ENCODE measurements at regions not wholly inside any gene's neighbourhood (a gene's known extent, or its start where the extent isn't known, plus 50 kb on each side); places are given as distances from the start of the nearest gene placed in this dataset.

GRCh38 chr4:54542540-54543041, 115.2 kb upstream of the KIT start:
- H3K4me1 ChIP-seq (ENCODE audit: control insufficient read depth, insufficient read depth, low read length): peaks cover 24% of the 10 kb centered on the region
- BruUV-seq (replicated peaks): no TSS peak
- peak overlapping the region; percentile 14; the same call in 1 of the 2 replicates for H3K18ac ChIP-seq (ENCODE audit: low read depth, low read length)
- peak overlapping the region; percentile 79; the same call in 1 of the 3 replicates for H2BK15ac ChIP-seq (ENCODE audit: low read depth, low read length)
- dilution Hi-C loops (cut with HindIII; ENCODE audit: low sequenced_read_pairs, unreplicated experiment): no loop called here
- TF ChIP-seq ELK1 (IDR thresholded peaks at IDR 0.05; ENCODE audit: borderline replicate concordance, low read depth, low read length) (no peak), CTCF (conservative IDR thresholded peaks at IDR 0.05; ENCODE audit: low read depth, low read length) (no peak), RFX5 (IDR thresholded peaks at IDR 0.05; ENCODE audit: low read depth, low read length) (no peak), CEBPB (IDR thresholded peaks at IDR 0.05; ENCODE audit: low read depth, low read length) (no peak), CHD1 (IDR thresholded peaks at IDR 0.05; ENCODE audit: low read depth, low read length) (no peak), MAZ (IDR thresholded peaks at IDR 0.05; ENCODE audit: borderline replicate concordance, low read depth, low read length) (no peak), SMC3 (IDR thresholded peaks at IDR 0.05; ENCODE audit: low read depth, low read length) (no peak), RCOR1 (IDR thresholded peaks at IDR 0.05; ENCODE audit: insufficient replicate concordance, low read length) (no peak), RAD21 (IDR thresholded peaks at IDR 0.05; ENCODE audit: low read length) (no peak), USF2 (IDR thresholded peaks at IDR 0.05; ENCODE audit: low read depth, low read length) (no peak), NFE2L2 (IDR thresholded peaks at IDR 0.05; ENCODE audit: low read depth, low read length) (no peak), MAFK (IDR thresholded peaks at IDR 0.05; ENCODE audit: low read depth, low read length) (no peak), FOS (IDR thresholded peaks at IDR 0.05; ENCODE audit: low read depth, low read length) (no peak), POLR2A (IDR thresholded peaks at IDR 0.05; ENCODE audit: low read depth, low read length) (no peak), BHLHE40 (IDR thresholded peaks at IDR 0.05; ENCODE audit: low read depth, low read length) (no peak), MXI1 (IDR thresholded peaks at IDR 0.05; ENCODE audit: borderline replicate concordance, low read depth, low read length) (no peak)
- H3K23ac ChIP-seq (ENCODE audit: low read depth, low read length): peak overlapping the region; percentile 82; the same call in 1 of the 2 replicates
- WGBS, 2 experiments (ENCODE audit: extremely low coverage in 2 of 2, insufficient read length in 1 of 2): no CpG with 5 or more reads among the region's 6 CpGs
- H3K56ac ChIP-seq (ENCODE audit: extremely low read depth, insufficient read depth, low read length): peak overlapping the region; percentile 65; the same call in 1 of the 2 replicates
- peak overlapping the region; percentile 70 for H3K14ac ChIP-seq (replicated peaks; ENCODE audit: low read depth, low read length)
- peak overlapping the region; percentile 91 for H2BK120ac ChIP-seq (ENCODE audit: low read depth, low read length)
- no peaks in the 10 kb centered on the region for H4K20me1 ChIP-seq (ENCODE audit: insufficient read depth, low read length)
- H2BK5ac ChIP-seq (ENCODE audit: low read depth, low read length, poor library complexity, severe bottlenecking): peak overlapping the region; percentile 74
- no peak overlapping the region for H2AK9ac ChIP-seq (replicated peaks; ENCODE audit: low read depth, low read length, poor library complexity)
- DNase-seq: peak; percentile 16
- H3K9ac ChIP-seq (ENCODE audit: low read depth, low read length): no peak overlapping the region
- no peaks in the 10 kb centered on the region for H3K36me3 ChIP-seq (ENCODE audit: control insufficient read depth, insufficient read depth, low read length)
- peak overlapping the region; percentile 81 for H4K91ac ChIP-seq (ENCODE audit: insufficient read depth, low read depth, low read length)
- intact Hi-C loops (cut with micrococcal nuclease): loop anchor here (2.0 kb wide), 1 partner anchor 116 kb away; no protein-coding TSS in a partner anchor
- H3K4ac ChIP-seq (ENCODE audit: low read depth, low read length): peak overlapping the region; percentile 85
- H3K27me3 ChIP-seq (ENCODE audit: control insufficient read depth, insufficient read depth, low read length): no peaks in the 10 kb centered on the region
- peak overlapping the region; percentile 26 for H2AFZ ChIP-seq (replicated peaks; ENCODE audit: low read length, poor library complexity)
- H3K4me3 ChIP-seq (ENCODE audit: insufficient read depth, low read depth, low read length): no peak overlapping the region
- H2AK5ac ChIP-seq (ENCODE audit: low read depth, low read length): peak overlapping the region; percentile 73; the same call in 1 of the 2 replicates
- H3K27ac ChIP-seq (ENCODE audit: insufficient read depth, low read length): 0 out of 2 replicates have a peak overlapping the region, but pooled peaks have one; percentile 18
- H3K9me3 ChIP-seq (ENCODE audit: control insufficient read depth, insufficient read depth, low read length): no peaks in the 10 kb centered on the region
- H4K5ac ChIP-seq (ENCODE audit: low read depth, low read length): no peak overlapping the region
- POLR2A ChIA-PET (ENCODE audit: unreplicated experiment): no interaction called here
- H3K4me2 ChIP-seq (ENCODE audit: low read depth, low read length): no peak overlapping the region
- H4K8ac ChIP-seq (ENCODE audit: low read depth in 2 of 2, low read length in 2 of 2): peak overlapping the region; percentile 57 to 77; a peak in 2 of 4 replicates
- no peak for ATAC-seq (ENCODE audit: low read depth)
- H3K9me1 ChIP-seq (ENCODE audit: insufficient read depth, low read length): peaks cover 6% of the 10 kb centered on the region
- CTCF ChIA-PET: interaction anchor here (0.6 kb wide), 1 partner anchor 106 kb away, joined by 3 read pairs; no protein-coding TSS in a partner anchor
- in situ Hi-C loops (cut with MboI; ENCODE audit: low sequenced_read_pairs): no loop called here
- no peaks in the 10 kb centered on the region for H3K79me1 ChIP-seq (ENCODE audit: low read depth in 1 of 2, low read length in 2 of 2)
- peak overlapping the region; percentile 91 for H2BK20ac ChIP-seq (ENCODE audit: low read depth, low read length)

All from IMR-90 (cell line).